Neural progenitor cell (in vitro differentiated cells): ENCODE measurements at regions not wholly inside any gene's neighbourhood (a gene's known extent, or its start where the extent isn't known, plus 50 kb on each side); places are given as distances from the start of the nearest gene placed in this dataset.

Experiments used
- DNase-seq: peaks from one replicate; pipeline ENCODE4 v3.0.0-alpha.2; 2016; ENCODE audit warnings: low spot score
- H2AFZ ChIP-seq: fragments of 200-600 bp; sonication (generic); replicated peaks from 2 replicates; pipeline ENCODE4 v1.6.1; 2016; ENCODE audit warnings: antibody characterized with exemption
- H3F3A ChIP-seq: fragments of 200-600 bp; sonication (generic); 2 replicates; pipeline ENCODE4 v1.6.1; 2016; ENCODE audit warnings: antibody characterized with exemption, low read depth
- H3K27ac ChIP-seq: fragments of 200-600 bp; sonication (generic); 2 replicates; pipeline ENCODE4 v1.5.1; 2016; ENCODE audit warnings: mild to moderate bottlenecking
- H3K27me3 ChIP-seq: fragments of 200-600 bp; sonication (generic); 2 replicates; pipeline ENCODE4 v1.6.1; 2016; ENCODE audit warnings: mild to moderate bottlenecking, moderate library complexity
- H3K36me3 ChIP-seq: fragments of 200-600 bp; sonication (generic); 2 replicates; pipeline ENCODE4 v1.5.1; 2016
- H3K4me1 ChIP-seq: fragments of 200-600 bp; sonication (generic); 2 replicates; pipeline ENCODE4 v1.6.1; 2016; ENCODE audit warnings: mixed run types
- H3K4me2 ChIP-seq: fragments of 200-600 bp; sonication (generic); 2 replicates; pipeline ENCODE4 v1.6.1; 2016
- H3K4me3 ChIP-seq: fragments of 200-600 bp; sonication (generic); 2 replicates; pipeline ENCODE4 v1.5.1; 2016
- H3K79me2 ChIP-seq: fragments of 200-600 bp; sonication (generic); 2 replicates; pipeline ENCODE4 v1.6.1; 2016; ENCODE audit warnings: low read depth
- H3K9ac ChIP-seq: fragments of 200-600 bp; sonication (generic); 2 replicates; pipeline ENCODE4 v1.6.1; 2016
- H3K9me3 ChIP-seq: fragments of 200-600 bp; sonication (generic); 2 replicates; pipeline ENCODE4 v1.5.1; 2016; ENCODE audit warnings: low read depth
- H4K20me1 ChIP-seq: fragments of 200-600 bp; sonication (generic); 2 replicates; pipeline ENCODE4 v1.6.1; 2016; ENCODE audit warnings: low read depth
- H3K27ac Mint-ChIP-seq: 3 replicates; pipeline ENCODE4 v1.8.0; 2021; ENCODE audit warnings: mixed read lengths
- H3K27me3 Mint-ChIP-seq: 2 replicates; pipeline ENCODE4 v1.8.0; 2022; ENCODE audit warnings: low read depth, mild to moderate bottlenecking, inconsistent platforms, moderate library complexity, mixed read lengths; ENCODE audit not compliant: insufficient read depth
- H3K36me3 Mint-ChIP-seq: 3 replicates; pipeline ENCODE4 v1.8.0; 2021; ENCODE audit warnings: mixed read lengths
- H3K4me1 Mint-ChIP-seq: 3 replicates; pipeline ENCODE4 v1.8.0; 2021; ENCODE audit warnings: mixed read lengths
- H3K4me3 Mint-ChIP-seq: 3 replicates; pipeline ENCODE4 v1.8.0; 2021; ENCODE audit warnings: mild to moderate bottlenecking, moderate library complexity, mixed read lengths
- H3K9me3 Mint-ChIP-seq: 3 replicates; pipeline ENCODE4 v1.8.0; 2020; ENCODE audit warnings: mixed read lengths
- EZH2 ChIP-seq: fragments of 200-600 bp; sonication (generic); IDR thresholded peaks from 2 replicates; pipeline ENCODE4 v1.6.1; 2017; ENCODE audit warnings: antibody characterized with exemption, mild to moderate bottlenecking, moderate library complexity
- EZH2phosphoT487 ChIP-seq: fragments of 200-600 bp; sonication (generic); IDR thresholded peaks from 2 replicates; pipeline ENCODE4 v1.6.1; 2017; ENCODE audit warnings: antibody characterized with exemption
- TF ChIP-seq, protein P1 (sequence below): fragments of 200-600 bp; sonication (generic); IDR thresholded peaks from 2 replicates; pipeline ENCODE4 v1.5.1; 2017; ENCODE audit warnings: antibody characterized with exemption, mild to moderate bottlenecking

GRCh38 chr7:42347616-42348015, 110.6 kb upstream of the GLI3 start:
- Histone ChIP-seq H3K36me3 (no peaks in the 10 kb centered on the region), H4K20me1 (no peaks in the 10 kb centered on the region), H3F3A (peaks cover 5% of the 10 kb centered on the region), H3K4me2 (peak overlapping the region; percentile 32), H2AFZ (no peak overlapping the region), H3K9me3 (no peaks in the 10 kb centered on the region), H3K4me3 (no peak overlapping the region), H3K79me2 (no peaks in the 10 kb centered on the region), H3K4me1 (peaks cover 35% of the 10 kb centered on the region), H3K9ac (no peak overlapping the region), H3K27me3 (no peaks in the 10 kb centered on the region), H3K27ac (no peak overlapping the region)
- Mint-ChIP-seq H3K36me3 (no peaks in the 10 kb centered on the region), H3K4me1 (peaks cover 23% of the 10 kb centered on the region), H3K4me3 (no peak overlapping the region), H3K9me3 (no peaks in the 10 kb centered on the region), H3K27ac (peak overlapping the region; percentile 30), H3K27me3 (peaks cover 4% of the 10 kb centered on the region)
- TF ChIP-seq, protein P1, sequence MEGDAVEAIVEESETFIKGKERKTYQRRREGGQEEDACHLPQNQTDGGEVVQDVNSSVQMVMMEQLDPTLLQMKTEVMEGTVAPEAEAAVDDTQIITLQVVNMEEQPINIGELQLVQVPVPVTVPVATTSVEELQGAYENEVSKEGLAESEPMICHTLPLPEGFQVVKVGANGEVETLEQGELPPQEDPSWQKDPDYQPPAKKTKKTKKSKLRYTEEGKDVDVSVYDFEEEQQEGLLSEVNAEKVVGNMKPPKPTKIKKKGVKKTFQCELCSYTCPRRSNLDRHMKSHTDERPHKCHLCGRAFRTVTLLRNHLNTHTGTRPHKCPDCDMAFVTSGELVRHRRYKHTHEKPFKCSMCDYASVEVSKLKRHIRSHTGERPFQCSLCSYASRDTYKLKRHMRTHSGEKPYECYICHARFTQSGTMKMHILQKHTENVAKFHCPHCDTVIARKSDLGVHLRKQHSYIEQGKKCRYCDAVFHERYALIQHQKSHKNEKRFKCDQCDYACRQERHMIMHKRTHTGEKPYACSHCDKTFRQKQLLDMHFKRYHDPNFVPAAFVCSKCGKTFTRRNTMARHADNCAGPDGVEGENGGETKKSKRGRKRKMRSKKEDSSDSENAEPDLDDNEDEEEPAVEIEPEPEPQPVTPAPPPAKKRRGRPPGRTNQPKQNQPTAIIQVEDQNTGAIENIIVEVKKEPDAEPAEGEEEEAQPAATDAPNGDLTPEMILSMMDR: no peak
- TF ChIP-seq EZH2phosphoT487: no peak
- TF ChIP-seq EZH2: no peak
- DNase-seq: peak; percentile 47

GRCh38 chr7:42345478-42346299, 108.7 kb upstream of the GLI3 start:
- H3K9me3 Mint-ChIP-seq: no peaks in the 10 kb centered on the region
- Histone ChIP-seq H3K79me2 (no peaks in the 10 kb centered on the region), H3K9me3 (no peaks in the 10 kb centered on the region)

GRCh38 chr7:42344198-42344755, 107.3 kb upstream of the GLI3 start:
- no peaks in the 10 kb centered on the region for H3K36me3 Mint-ChIP-seq

More at GRCh38 chr7:42345478-42346299, 108.7 kb upstream of the GLI3 start:
- Histone ChIP-seq H3K27ac (no peak overlapping the region), H4K20me1 (no peaks in the 10 kb centered on the region), H3K36me3 (no peaks in the 10 kb centered on the region), H2AFZ (no peak overlapping the region), H3K4me3 (no peak overlapping the region), H3K4me2 (no peak overlapping the region), H3K4me1 (peaks cover 43% of the 10 kb centered on the region), H3K27me3 (no peaks in the 10 kb centered on the region), H3K9ac (no peak overlapping the region), H3F3A (peaks cover 5% of the 10 kb centered on the region)
- DNase-seq: no peak
- Mint-ChIP-seq H3K36me3 (no peaks in the 10 kb centered on the region), H3K4me1 (peaks cover 27% of the 10 kb centered on the region), H3K27ac (no peak overlapping the region), H3K27me3 (peaks cover 3% of the 10 kb centered on the region), H3K4me3 (no peak overlapping the region)
- TF ChIP-seq EZH2 (no peak), EZH2phosphoT487 (no peak)
- TF ChIP-seq, protein P1: no peak

More at GRCh38 chr7:42344198-42344755, 107.3 kb upstream of the GLI3 start:
- H3K79me2 ChIP-seq: no peaks in the 10 kb centered on the region
- H2AFZ ChIP-seq: no peak overlapping the region
- H4K20me1 ChIP-seq: no peaks in the 10 kb centered on the region
- no peak overlapping the region for H3K4me3 ChIP-seq
- no peak overlapping the region for H3K9ac ChIP-seq
- Mint-ChIP-seq H3K27ac (no peak overlapping the region), H3K4me3 (no peak overlapping the region), H3K27me3 (no peaks in the 10 kb centered on the region), H3K4me1 (peaks cover 37% of the 10 kb centered on the region), H3K9me3 (no peaks in the 10 kb centered on the region)
- no peak for TF ChIP-seq EZH2phosphoT487
- TF ChIP-seq, protein P1: no peak
- no peak for TF ChIP-seq EZH2
- no peaks in the 10 kb centered on the region for H3K9me3 ChIP-seq
- H3K36me3 ChIP-seq: no peaks in the 10 kb centered on the region
- no peak overlapping the region for H3K27ac ChIP-seq
- no peak overlapping the region for H3K4me2 ChIP-seq
- peaks cover 54% of the 10 kb centered on the region for H3K4me1 ChIP-seq
- no peaks in the 10 kb centered on the region for H3K27me3 ChIP-seq
- no peak for DNase-seq
- H3F3A ChIP-seq: peaks cover 5% of the 10 kb centered on the region
